ENCODE measurements at regions not wholly inside any gene's neighbourhood (a gene's known extent, or its start where the extent isn't known, plus 50 kb on each side); places are given as distances from the start of the nearest gene placed in this dataset.

DNA sequence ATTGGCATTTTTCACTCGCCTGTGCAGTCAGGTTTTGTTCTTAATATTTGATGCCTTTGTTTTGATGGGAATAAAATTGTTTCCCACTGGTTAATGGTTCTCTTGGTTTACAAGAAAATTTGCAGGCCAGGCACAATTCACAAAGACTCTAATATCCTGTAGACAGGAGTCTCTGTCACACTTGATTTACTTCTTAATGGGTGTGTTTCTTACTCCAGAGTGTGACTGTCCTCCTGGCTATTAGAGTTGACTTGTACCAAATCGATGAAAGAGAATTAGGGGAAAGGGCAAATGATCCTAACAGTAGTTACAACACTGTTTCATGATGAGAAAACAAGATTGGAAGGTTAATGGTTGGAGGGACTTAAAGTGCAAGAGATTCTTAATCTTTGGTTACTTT, 142.8 kb upstream of the SV2C start:
- TF ChIP-seq CTCF (IDR thresholded peaks at IDR 0.05) (no peak), POLR2A (IDR thresholded peaks at IDR 0.05) (no peak)
